NCI-H2196 treated with DMSO at 0.1 percent for 48 hours (cell line): ENCODE measurements at regions not wholly inside any gene's neighbourhood (a gene's known extent, or its start where the extent isn't known, plus 50 kb on each side); places are given as distances from the start of the nearest gene placed in this dataset.

Source experiments
- DNase-seq: peaks from one replicate; lab custom pipeline; 2025; ENCODE audit not compliant: unreplicated experiment; lab: John Stamatoyannopoulos, UW

- DNase-seq: no peak
These were observed 78.0 kb upstream of the SMYD2 start for GRCh38 chr1:214202992-214203391.

GRCh38 chr1:214205053-214205452 is 75.9 kb upstream of the SMYD2 start:
- peak; percentile 35 for DNase-seq

DNA sequence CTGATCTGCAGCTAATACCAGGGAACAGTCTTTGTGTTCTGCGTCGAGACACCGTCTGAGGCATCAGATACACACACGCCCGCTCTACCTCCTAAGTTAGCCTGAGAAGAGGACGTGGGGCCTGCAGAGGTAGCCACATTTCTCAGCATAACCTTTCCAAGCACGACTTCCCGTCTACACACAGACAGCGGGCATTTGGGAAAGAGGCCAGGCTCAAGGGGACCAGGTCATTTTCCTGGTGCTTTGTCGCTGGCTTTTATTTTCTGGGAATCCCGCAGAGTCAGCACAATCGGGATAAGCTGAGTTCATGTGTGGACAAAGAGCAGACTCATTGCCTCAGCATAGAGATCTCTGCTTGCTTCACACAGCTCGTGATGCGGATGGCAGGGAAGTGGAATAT is 72.5 kb upstream of the SMYD2 start:
- DNase-seq: no peak

DNA sequence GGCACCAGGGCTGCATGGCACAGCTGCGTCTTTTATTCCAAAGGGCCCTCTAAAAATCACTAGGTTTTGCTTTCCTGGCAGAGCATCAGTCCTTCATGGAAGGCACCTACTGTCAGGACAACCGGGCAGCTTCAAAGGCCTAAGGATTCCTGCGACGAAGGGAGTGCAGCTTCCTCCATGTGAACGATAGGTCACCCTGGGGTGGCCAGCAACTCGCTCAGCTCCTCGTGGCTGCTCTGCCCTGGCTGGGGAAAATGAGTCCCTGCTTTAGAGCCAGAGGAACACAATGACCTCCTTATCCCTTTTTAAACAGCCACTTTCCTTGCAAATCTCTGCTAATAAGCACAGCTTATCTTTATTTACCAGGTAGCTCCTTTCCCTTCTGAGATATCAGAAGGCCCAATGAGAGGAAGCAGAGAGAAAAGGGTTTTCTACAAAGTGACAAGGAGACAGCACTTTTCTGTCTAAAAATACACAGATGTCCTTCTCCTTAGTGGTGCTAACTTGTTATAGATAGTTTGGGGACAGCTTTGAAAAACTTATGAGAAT is 71.6 kb upstream of the SMYD2 start:
- DNase-seq: no peak

- no peak for DNase-seq
These were observed 67.8 kb upstream of the SMYD2 start for GRCh38 chr1:214213136-214213535.

DNA sequence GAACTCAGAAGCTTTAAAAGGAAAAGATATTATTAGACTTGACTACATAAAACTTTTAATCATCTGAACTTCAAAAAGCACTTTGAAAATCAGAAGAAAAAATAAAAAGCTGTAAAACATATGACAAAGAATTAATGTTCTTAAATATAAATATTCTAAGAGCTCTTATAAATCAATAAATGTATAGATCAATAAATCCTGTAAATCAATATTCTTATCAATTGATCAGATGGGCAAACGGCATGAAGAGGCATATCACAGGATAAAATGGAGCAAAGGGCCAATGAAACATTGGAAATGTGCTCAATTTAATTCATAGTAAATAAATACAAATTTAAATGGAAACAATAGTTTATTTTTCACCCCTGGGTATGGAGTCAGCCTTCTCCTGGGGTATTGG is 66.1 kb upstream of the SMYD2 start:
- no peak for DNase-seq

- DNase-seq: no peak
These were observed 65.4 kb upstream of the SMYD2 start for GRCh38 chr1:214215583-214215982.

- DNase-seq: no peak
These were observed 64.9 kb upstream of the SMYD2 start for GRCh38 chr1:214216021-214216420.

DNA sequence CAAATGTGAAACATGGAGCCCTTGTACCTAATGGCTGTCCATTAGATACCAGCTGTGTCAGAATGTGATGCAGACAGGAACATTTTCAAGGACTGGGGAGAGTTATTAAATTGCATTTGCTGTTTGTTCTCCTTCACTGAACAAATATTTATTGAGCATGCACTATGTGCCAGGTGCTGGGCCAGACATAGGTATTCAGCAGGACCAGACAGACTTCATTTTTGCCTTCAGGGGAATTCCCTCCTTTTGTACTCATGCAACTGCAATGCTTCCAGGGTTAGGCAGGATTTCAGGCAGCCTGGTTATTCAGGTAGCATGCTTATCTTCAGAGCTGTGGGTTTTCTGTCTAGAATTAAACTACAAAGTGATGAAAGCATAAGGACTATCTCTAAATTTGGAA is 64.2 kb upstream of the SMYD2 start:
- DNase-seq: peak; percentile 71

- DNase-seq: no peak
These were observed 61.1 kb upstream of the SMYD2 start for GRCh38 chr1:214219902-214220301.

DNA sequence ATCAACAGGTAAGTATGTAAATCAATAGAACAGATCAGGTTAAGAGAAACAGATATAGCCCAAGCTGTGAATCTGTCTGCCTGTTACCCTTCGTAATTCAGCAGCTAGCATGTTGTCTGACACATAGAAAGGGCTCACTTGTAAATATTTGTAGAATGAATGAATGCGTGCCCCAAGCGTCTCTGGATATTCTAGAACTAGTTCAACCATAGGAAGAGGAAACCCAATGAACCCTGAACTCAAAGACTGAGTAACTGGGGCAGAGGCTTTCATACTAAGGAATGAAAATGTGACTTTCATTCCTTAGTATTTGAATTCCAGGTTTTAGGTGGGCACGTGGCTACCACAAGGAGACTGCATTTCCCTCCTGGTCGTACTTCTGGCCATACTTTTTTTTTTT is 60.1 kb upstream of the SMYD2 start:
- DNase-seq: no peak

GRCh38 chr1:214224611-214225354 is 56.2 kb upstream of the SMYD2 start:
- DNase-seq: no peak

GRCh38 chr1:214228976-214229375 is 52.0 kb upstream of the SMYD2 start:
- DNase-seq: no peak

DNA sequence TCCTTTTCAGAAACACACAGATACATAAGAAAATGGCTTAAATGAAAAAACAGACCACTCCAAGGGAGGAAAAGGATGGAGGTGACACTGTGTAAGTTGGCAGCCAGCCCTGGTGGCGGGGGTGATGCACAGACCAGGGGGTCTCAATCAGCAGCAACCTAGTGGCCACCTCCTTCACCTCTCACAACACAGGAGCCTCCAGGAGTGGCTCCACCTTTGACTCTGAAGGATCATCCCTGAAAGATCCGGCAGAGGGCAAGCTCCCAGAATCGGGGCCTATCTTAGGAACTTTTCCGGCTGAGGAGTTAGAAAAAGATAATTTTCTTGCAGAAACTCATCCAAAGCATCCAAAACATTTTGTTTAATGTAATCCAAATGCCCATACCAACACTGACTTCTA is 51.2 kb upstream of the SMYD2 start:
- DNase-seq: no peak
